HG02852 (cell line): ENCODE measurements at regions not wholly inside any gene's neighbourhood (a gene's known extent, or its start where the extent isn't known, plus 50 kb on each side); places are given as distances from the start of the nearest gene placed in this dataset.
"Not testable (repeated sequence)": the region's sequence is repeated elsewhere in the genome, so short reads cannot be mapped to it uniquely, and the experiment has no call there.

Source experiments
- ATAC-seq: cut with Tn5 transposase; IDR thresholded peaks from one replicate; pipeline ENCODE4 v1.9.1; 2021; ENCODE audit warnings: mild to moderate bottlenecking, moderate library complexity; ENCODE audit not compliant: unreplicated experiment

- no peak for ATAC-seq
These were observed 1455.3 kb upstream of the FLRT2 start for GRCh38 chr14:84074626-84075025.

DNA sequence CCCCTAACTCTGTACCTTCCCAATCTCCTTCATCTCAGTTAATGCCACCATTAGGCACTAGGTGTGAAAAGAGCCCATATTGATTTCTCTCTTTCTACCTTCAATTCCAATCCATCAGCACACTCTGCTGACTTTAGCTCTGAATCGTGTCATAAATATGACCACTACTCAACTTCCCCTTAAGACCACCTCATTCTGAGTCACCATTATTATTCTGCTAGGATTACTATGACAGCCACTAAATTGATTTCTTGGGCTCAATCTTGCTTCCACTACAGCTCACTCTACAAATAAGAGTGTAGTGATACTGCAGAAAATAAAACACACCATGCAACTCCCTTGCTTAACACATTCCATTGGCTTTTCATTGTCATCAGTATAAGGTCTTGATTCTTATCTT lies 1449.0 kb upstream of the FLRT2 start:
- no peak for ATAC-seq

DNA sequence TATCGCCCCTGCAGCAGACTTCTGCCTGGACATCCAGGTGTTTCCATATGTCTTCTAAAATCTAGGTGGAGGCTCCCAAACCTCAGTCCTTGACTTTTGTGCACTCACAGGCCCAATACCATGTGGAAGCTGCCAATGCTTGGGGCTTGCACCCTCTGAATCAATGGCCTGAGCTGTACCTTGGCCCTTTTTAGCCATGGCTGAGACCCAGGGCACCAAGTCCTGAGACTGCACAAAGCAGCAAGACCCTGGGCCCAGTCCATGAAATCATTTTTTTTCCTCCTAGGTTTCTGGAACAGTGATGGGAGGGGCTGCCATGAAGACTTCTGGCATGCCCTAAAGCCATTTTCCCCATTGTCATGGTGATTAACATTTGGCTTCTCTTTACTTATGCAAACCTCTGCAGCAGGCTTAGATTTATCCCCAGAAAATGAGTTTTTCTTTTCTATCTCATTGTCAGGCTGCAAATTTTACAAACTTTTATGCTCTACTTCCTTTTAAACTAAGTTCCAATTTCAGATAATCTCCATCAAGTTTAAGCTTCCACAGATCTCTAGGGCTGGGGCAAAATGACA lies 1445.8 kb upstream of the FLRT2 start:
- ATAC-seq: no peak

DNA sequence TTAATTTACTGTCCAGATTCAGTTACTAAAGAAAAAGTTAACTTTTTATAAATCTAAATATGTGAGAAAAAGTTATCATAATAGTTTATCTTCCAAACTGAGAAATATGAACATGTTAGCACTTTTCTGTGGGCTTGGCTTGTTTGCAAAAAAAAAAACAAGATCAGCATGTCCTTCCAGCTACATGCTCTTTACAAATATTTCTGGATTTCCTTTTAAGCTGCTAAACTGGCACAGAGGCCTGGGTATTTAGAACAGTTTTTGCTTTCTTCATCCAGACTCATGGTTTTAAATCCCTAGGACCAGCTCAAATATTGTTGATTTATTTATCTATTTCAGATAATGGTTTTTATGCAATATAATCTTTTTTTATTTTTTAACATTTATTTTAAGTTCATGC lies 1444.5 kb upstream of the FLRT2 start:
- no peak for ATAC-seq

GRCh38 chr14:84086714-84087113 lies 1443.2 kb upstream of the FLRT2 start:
- no peak for ATAC-seq

DNA sequence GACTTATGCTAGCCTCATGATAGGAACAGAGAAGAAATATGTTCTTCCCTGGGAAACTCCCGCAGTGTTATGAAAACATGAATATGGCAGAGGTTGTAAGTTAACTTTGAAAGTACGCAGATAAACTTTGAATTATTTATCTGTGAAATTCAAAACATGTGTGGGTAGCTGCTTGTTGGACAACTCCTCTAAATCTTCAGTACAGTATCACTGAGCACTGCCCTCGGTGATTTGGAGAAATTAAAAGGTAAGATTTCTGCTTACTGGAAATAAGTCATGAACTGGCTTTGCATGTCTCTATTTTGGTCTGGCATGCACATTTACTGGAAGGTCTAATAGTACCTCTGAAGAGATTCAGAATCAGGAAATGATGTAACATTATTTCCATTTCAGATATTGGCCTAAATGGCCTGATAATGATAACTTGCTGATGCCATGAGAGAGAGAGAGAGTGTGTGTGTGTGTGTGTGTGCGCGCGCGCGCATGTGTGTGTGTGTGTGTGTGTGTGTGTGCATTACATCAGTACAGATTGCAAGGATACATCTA lies 1441.9 kb upstream of the FLRT2 start:
- ATAC-seq: no peak

- no peak for ATAC-seq
These were observed 1439.1 kb upstream of the FLRT2 start for GRCh38 chr14:84090837-84091236.

GRCh38 chr14:84095681-84096080 lies 1434.3 kb upstream of the FLRT2 start:
- ATAC-seq: no peak

GRCh38 chr14:84098261-84098660 lies 1431.7 kb upstream of the FLRT2 start:
- ATAC-seq: no peak

- ATAC-seq: not testable (repeated sequence)
These were observed 1430.4 kb upstream of the FLRT2 start for GRCh38 chr14:84099560-84099959.

DNA sequence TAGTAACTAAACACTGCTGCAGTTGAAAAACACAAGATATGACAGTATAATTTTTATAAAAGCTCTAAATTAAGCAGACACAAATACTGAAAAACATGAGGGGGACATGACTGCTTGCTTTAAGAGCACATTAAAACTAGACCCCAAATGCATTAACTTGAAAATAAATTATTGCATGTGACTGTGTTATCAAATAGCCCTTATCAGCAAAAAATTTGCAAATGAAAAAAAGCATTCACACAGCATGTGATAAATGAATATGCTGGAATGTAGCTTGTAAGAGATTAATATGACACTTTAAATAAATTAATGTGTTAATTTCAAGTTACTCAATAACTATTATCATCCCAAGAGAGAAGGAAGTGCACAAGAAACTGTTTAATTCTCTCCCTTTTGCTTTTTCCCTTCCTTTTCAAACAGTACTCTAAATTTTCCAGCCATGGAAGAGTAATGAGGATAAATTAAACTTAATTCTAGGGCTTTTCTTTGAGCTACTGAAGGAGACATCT lies 1422.1 kb upstream of the FLRT2 start:
- no peak for ATAC-seq

GRCh38 chr14:84108746-84109457 lies 1421.0 kb upstream of the FLRT2 start:
- ATAC-seq: no peak

DNA sequence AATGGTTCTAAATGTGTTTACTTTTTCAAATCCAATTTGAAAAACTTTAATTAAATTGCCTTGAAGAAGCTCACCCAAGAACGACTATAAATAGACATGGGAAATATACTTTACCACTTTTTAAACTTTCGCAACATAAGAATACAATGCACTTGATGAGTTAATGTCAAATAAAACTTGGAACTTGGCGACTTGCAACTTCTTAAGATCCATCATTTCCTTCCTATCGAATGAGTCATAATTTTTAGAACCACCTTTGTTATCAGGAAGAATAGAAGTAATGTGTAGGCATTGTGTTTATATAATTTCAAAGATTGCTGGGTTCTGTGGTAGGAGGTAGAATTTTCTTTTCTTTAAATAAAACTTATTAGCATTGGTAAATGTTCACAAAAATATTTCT lies 1417.4 kb upstream of the FLRT2 start:
- no peak for ATAC-seq

- no peak for ATAC-seq
These were observed 1404.3 kb upstream of the FLRT2 start for GRCh38 chr14:84125676-84126075.

DNA sequence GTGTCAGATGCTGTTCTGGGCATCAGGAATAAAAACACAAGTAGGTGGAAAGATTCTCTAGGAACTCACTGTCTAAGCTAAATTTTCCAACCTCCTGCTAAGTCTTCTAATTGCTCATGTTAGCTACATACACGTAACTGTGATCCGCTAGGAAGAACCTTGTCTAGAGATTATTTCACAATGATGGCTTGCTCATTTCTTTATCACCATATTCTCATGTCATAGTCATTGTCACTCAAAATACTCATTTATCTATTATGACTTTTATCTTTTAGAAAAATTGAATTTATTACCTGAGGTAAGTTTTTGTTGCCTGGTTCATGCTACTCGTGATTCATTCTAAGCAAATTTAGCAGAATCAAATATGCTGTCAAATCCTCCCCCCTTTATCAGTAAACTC lies 1402.4 kb upstream of the FLRT2 start:
- no peak for ATAC-seq

- no peak for ATAC-seq
These were observed 1401.9 kb upstream of the FLRT2 start for GRCh38 chr14:84128050-84128449.

GRCh38 chr14:84129007-84129406 lies 1400.9 kb upstream of the FLRT2 start:
- no peak for ATAC-seq

GRCh38 chr14:84129941-84130340 lies 1400.0 kb upstream of the FLRT2 start:
- no peak for ATAC-seq

GRCh38 chr14:84131924-84132323 lies 1398.0 kb upstream of the FLRT2 start:
- no peak for ATAC-seq

DNA sequence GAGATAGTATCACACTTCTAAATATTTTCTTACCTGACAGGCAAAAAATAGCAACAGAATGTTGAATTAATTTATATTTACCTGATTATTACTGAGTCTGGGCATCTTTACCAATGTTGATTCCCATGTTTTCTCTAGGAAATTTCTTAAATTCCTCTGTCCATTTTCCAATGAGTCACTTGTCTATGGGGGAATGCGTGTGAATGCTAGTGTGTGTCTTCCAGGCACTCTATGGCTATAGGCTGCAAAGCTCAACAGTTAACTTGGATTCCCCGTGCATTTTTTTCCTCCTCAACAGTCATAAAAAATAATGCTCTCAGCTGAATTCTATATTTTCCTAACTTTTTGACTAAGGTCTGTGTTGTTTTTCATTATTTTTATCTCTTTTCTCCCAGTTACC lies 1385.8 kb upstream of the FLRT2 start:
- ATAC-seq: no peak

DNA sequence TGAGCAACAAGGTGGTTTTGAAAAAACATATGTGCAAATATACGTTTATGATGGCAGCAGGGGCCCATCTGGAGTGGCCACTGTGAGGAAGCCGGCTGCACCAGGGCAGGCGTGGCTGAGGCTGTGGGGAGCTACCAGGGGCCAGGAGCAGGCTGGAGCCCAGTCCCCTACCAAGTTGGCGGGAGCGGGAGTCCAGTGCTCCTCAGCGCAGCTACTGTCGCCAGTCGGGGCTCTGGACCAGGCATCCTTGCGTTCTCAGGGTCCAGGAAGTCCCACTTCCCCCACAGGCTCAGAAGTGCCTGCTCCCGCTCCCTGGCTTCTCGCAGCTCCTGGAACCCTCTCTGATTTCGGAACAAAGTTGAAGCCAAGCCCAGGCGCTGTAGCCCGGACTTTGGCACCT lies 1377.5 kb upstream of the FLRT2 start:
- ATAC-seq: no peak

DNA sequence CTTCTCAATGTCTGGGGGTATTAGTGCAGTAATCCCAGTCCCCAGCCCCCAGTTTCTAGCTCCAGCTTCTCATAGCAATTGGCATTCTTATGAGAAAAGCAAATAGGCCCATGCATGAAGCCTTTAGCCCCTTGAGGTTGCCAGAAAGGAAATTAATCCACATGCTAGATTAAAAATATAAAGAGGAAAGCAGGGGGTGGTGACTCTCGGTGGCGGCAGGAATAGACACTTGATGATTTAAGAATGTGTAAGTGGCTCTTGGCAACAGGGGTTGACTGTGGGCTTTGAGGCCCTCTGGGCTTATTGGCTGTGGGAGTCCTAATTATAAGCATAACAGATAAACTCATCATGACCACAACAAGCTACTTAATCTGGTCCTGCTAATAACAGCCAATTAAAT lies 1367.3 kb upstream of the FLRT2 start:
- no peak for ATAC-seq
